Tibial nerve (tissue), 4 donors: ENCODE measurements at regions not wholly inside any gene's neighbourhood (a gene's known extent, or its start where the extent isn't known, plus 50 kb on each side); places are given as distances from the start of the nearest gene placed in this dataset.

Experiments used
- DNase-seq, 2 donors: peaks; one replicate each; pipeline ENCODE4 v3.0.0-alpha.2; 2019; ENCODE audit warnings: low spot score in 2 of 2
- H3K27ac ChIP-seq, 4 donors: fragments of 200-600 bp; sonication (generic) in 3 of 4; one replicate each; pipeline ENCODE4 v1.5.1; 2017 to 2019; ENCODE audit warnings: mild to moderate bottlenecking in 1 of 4
- H3K27me3 ChIP-seq, 2 donors: fragments of 200-600 bp; sonication (generic) in 1 of 2; one replicate each; pipeline versions ENCODE4 v1.5.1 to v1.6.0; 2017 to 2019
- H3K36me3 ChIP-seq, 3 donors: fragments of 200-600 bp; sonication (generic); one replicate each; pipeline ENCODE4 v1.5.1; 2018 to 2019
- H3K4me1 ChIP-seq, 4 donors: fragments of 200-600 bp; sonication (generic) in 3 of 4; one replicate each; pipeline ENCODE4 v1.5.1; 2017 to 2019
- H3K4me3 ChIP-seq, 4 donors: fragments of 200-600 bp; sonication (generic) in 3 of 4; one replicate each; pipeline ENCODE4 v1.5.1; 2017 to 2019; ENCODE audit warnings: mild to moderate bottlenecking in 1 of 4, moderate library complexity in 1 of 4
- H3K9me3 ChIP-seq, 4 donors: fragments of 200-600 bp; sonication (generic) in 3 of 4; one replicate each; pipeline ENCODE4 v1.5.1; 2017 to 2019
- CTCF ChIP-seq, 5 experiments: fragments of 200-600 bp in 3 of 5; fragments of 450-650 bp in 2 of 5; sonication (generic) in 3 of 5; IDR thresholded peaks; one replicate each; pipeline ENCODE4 v1.5.1; 2016 to 2019; ENCODE audit warnings: antibody characterized with exemption in 5 of 5, mild to moderate bottlenecking in 3 of 5, moderate library complexity in 2 of 5
- EP300 ChIP-seq, 2 donors: sonication (generic); formaldehyde crosslinking; IDR thresholded peaks; one replicate each; pipeline ENCODE4 v1.6.1; 2017; ENCODE audit warnings: antibody characterized with exemption in 2 of 2, mild to moderate bottlenecking in 1 of 2
- POLR2A ChIP-seq, 2 donors: fragments of 450-650 bp; IDR thresholded peaks; one replicate each; pipeline ENCODE4 v1.6.1; 2017; ENCODE audit warnings: antibody characterized with exemption in 2 of 2, mild to moderate bottlenecking in 2 of 2, moderate library complexity in 2 of 2
- WGBS, 2 donors: methylation state at CpG; one replicate each; pipeline ENCODE4 v1.1.5; 2018; 5-methylcytosine and 5-hydroxymethylcytosine counted together

GRCh38 chr4:105060628-105061027 lies 86.0 kb upstream of the TET2 start:
- Histone ChIP-seq H3K36me3 (no peaks in the 10 kb centered on the region), H3K9me3 (no peaks in the 10 kb centered on the region), H3K4me1 (peaks cover 0 to 11% (median 9%) of the 10 kb centered on the region in 4 donors), H3K4me3 (no peak overlapping the region), H3K27me3 (no peaks in the 10 kb centered on the region), H3K27ac (peak overlapping the region in 1 of 4 donors; percentile 2)
- WGBS, 2 donors = 52 to 57% methylated on average over 1 of the region's 1 CpG
- DNase-seq = no peak
- TF ChIP-seq POLR2A (IDR thresholded peaks at IDR 0.05) = no peak
- no peak for TF ChIP-seq EP300 (IDR thresholded peaks at IDR 0.05)
- TF ChIP-seq CTCF (IDR thresholded peaks at IDR 0.05) = no peak

GRCh38 chr4:105061136-105061696 lies 85.5 kb upstream of the TET2 start:
- Histone ChIP-seq H3K27ac (peak overlapping the region in 1 of 4 donors; percentile 2), H3K36me3 (no peaks in the 10 kb centered on the region), H3K9me3 (no peaks in the 10 kb centered on the region), H3K4me3 (no peak overlapping the region), H3K4me1 (peaks cover 0 to 11% (median 9%) of the 10 kb centered on the region in 4 donors), H3K27me3 (no peaks in the 10 kb centered on the region)
- no peak for DNase-seq
- no peak for TF ChIP-seq CTCF (IDR thresholded peaks at IDR 0.05)
- TF ChIP-seq POLR2A (IDR thresholded peaks at IDR 0.05) = no peak
- TF ChIP-seq EP300 (IDR thresholded peaks at IDR 0.05) = no peak
- 32 to 42% methylated on average over 5 of the region's 5 CpGs for WGBS, 2 donors

GRCh38 chr4:105061731-105062130 lies 84.9 kb upstream of the TET2 start:
- no peaks in the 10 kb centered on the region for H3K36me3 ChIP-seq
- 49 to 78% methylated on average over 1 of the region's 1 CpG for WGBS, 2 donors
- peaks cover 0 to 11% (median 9%) of the 10 kb centered on the region in 4 donors for H3K4me1 ChIP-seq
- no peak overlapping the region for H3K27ac ChIP-seq
- H3K4me3 ChIP-seq = no peak overlapping the region
- no peaks in the 10 kb centered on the region for H3K27me3 ChIP-seq
- DNase-seq = no peak
- no peaks in the 10 kb centered on the region for H3K9me3 ChIP-seq
- TF ChIP-seq EP300 (IDR thresholded peaks at IDR 0.05) = no peak
- no peak for TF ChIP-seq POLR2A (IDR thresholded peaks at IDR 0.05)
- no peak for TF ChIP-seq CTCF (IDR thresholded peaks at IDR 0.05)

- no peaks in the 10 kb centered on the region for H3K36me3 ChIP-seq
- no peaks in the 10 kb centered on the region for H3K9me3 ChIP-seq
- no peaks in the 10 kb centered on the region for H3K27me3 ChIP-seq
- DNase-seq = no peak
- no peak overlapping the region for H3K27ac ChIP-seq
- H3K4me1 ChIP-seq = peaks cover 0 to 6% (median 3%) of the 10 kb centered on the region in 4 donors
- TF ChIP-seq EP300 (IDR thresholded peaks at IDR 0.05) (no peak), POLR2A (IDR thresholded peaks at IDR 0.05) (no peak), CTCF (IDR thresholded peaks at IDR 0.05) (no peak)
- no peak overlapping the region for H3K4me3 ChIP-seq
Measured at GRCh38 chr4:105066401-105066800, 80.3 kb upstream of the TET2 start.

- no peak for DNase-seq
- Histone ChIP-seq H3K36me3 (no peaks in the 10 kb centered on the region), H3K27me3 (no peaks in the 10 kb centered on the region), H3K4me1 (no peaks in the 10 kb centered on the region), H3K4me3 (no peak overlapping the region), H3K9me3 (no peaks in the 10 kb centered on the region), H3K27ac (no peak overlapping the region)
- no peak for TF ChIP-seq CTCF (IDR thresholded peaks at IDR 0.05)
- no peak for TF ChIP-seq EP300 (IDR thresholded peaks at IDR 0.05)
- TF ChIP-seq POLR2A (IDR thresholded peaks at IDR 0.05) = no peak
- WGBS, 2 donors = 34 to 36% methylated on average over 2 of the region's 2 CpGs
Measured at GRCh38 chr4:105067431-105067830, 79.2 kb upstream of the TET2 start.
